Fibroblast of skin of back (primary cell): ENCODE measurements at regions not wholly inside any gene's neighbourhood (a gene's known extent, or its start where the extent isn't known, plus 50 kb on each side); places are given as distances from the start of the nearest gene placed in this dataset.
A peak's percentile ranks its signal among the peaks of the same experiment; 100 is the strongest.

ENCODE experiments used
- DNase-seq: peaks from one replicate; pipeline ENCODE4 v3.0.0-alpha.2; 2013

DNA sequence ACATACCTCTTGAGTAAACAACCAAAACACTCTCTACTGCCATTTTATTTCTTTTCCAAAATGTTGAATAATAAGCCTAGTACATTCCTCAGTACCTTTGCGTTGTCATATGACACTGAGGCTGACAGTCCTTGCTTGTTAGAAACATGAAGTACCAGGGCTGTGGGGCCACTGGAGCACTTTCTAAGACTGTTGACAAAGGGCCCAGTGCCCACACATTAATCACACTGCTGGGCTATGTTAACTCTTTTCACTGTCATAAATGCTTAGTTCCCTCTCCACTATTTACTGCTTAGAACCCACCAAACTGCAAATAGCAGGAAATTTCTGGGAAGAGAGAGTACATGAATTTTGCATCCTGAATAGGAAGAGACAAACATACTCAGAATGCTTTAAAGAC lies 57.1 kb downstream of the FAM47B start:
- DNase-seq = no peak

DNA sequence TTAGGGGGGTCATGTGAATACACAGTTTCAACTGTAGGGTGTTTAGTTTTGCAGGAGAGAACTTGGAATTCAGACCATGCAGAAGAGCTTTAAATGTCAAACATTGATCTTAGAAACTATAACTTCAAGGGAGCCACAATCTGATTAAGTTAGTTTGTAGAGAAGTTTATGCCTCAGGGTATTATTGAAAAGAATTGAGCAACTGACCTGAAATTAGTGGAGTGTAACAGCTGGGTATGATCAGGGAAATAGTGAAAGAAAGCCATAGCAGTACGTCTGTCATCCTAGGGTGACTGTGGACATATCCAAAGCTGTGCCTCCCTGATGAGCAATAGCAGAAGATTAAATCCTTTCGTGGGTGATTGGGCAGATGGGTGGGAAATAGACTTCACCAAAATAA lies 63.8 kb downstream of the FAM47B start:
- DNase-seq = no peak

DNA sequence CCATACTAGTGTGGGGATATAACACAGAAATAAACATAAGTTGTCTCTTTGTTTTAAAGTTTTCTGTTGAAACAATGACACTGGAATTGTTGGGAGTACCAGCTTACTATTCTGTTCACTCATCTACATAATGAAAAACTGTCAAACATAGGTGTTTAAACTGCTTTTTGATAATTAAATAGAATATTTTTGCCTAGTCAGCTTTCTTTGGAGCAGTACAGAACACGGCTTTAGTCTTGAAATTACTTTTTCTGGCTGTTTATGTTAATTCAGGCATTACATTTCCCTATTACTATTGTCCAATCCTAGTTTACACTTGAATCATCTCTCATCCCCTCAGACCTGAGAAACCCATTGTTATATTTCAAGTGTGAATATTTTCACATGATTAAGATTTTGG lies 73.0 kb downstream of the FAM47B start:
- DNase-seq = no peak

- DNase-seq = peak; percentile 9
Measured at GRCh38 chrX:35016051-35016450, 73.5 kb downstream of the FAM47B start.

- no peak for DNase-seq
Measured at GRCh38 chrX:35017284-35017683, 74.7 kb downstream of the FAM47B start.

DNA sequence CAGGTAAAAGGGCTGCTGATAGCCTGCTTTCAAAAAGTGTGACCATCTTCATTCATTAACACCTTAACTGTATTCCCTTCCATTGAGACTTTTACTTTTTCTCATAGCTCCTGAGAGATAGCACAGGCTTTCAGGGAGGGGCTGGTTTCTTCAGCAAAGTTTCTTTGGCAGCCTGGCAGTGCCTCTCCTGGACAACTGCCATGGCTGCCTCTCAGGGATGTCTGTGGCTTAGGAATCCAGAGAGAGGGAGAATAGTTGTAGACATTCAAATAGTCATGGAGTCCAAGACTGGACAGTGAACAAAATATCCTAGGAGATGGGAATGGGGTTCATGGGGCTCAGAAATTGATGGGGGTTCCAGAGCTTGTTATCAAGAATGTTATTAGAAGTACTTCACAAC lies 81.1 kb downstream of the FAM47B start:
- DNase-seq = no peak

GRCh38 chrX:35025820-35026219 lies 83.2 kb downstream of the FAM47B start:
- DNase-seq = no peak

- DNase-seq = peak; percentile 38
Measured at GRCh38 chrX:35040871-35041270, 98.3 kb downstream of the FAM47B start.

GRCh38 chrX:35046660-35047296 lies 104.2 kb downstream of the FAM47B start:
- peak; percentile 59 for DNase-seq

- no peak for DNase-seq
Measured at GRCh38 chrX:35076061-35076460, 133.5 kb downstream of the FAM47B start.

DNA sequence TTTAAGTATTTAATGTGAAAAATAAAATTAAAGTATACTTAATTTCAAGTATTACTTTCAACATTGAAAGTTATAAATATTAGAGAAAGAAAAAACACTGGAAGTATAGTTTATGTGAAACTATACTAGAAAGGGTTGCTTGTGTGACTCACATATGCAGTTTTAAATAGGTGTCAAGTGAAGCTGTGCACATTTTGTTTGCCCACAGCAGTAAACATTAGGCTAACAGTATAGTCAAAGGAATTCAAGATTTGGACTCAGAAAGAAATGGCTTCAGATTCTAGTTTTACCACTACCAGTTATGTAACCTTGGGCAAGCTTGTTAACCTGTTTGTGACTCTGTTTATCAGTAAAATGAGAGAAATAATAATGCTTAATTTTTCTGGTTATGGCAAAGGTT lies 148.2 kb downstream of the FAM47B start:
- no peak for DNase-seq

- no peak for DNase-seq
Measured at GRCh38 chrX:35098419-35098818, 155.8 kb downstream of the FAM47B start.

GRCh38 chrX:35101901-35102300 lies 159.3 kb downstream of the FAM47B start:
- DNase-seq = no peak

GRCh38 chrX:35104626-35105025 lies 162.0 kb downstream of the FAM47B start:
- DNase-seq = no peak

GRCh38 chrX:35115205-35115604 lies 172.6 kb downstream of the FAM47B start:
- DNase-seq = peak; percentile 87

GRCh38 chrX:35122756-35123155 lies 180.2 kb downstream of the FAM47B start:
- DNase-seq = peak; percentile 19

DNA sequence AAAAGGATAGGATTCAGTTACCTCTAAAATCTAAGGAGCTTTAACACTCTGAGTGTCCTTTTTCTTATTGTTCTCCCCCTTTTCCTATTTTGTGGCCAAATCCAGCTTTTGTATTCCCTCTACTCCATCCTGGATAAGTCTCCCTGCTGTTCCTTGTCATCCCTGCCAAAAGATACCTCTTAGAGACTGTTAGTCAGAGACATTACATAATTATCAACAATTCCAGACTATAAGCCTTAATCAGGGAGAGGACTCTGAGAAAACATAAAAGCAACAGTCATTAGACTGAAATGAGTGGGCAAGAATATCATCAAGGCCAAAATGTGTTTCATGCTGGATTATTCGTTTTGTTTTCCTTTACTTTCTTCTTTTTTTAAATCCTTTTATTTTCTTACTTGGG lies 206.9 kb downstream of the FAM47B start:
- DNase-seq = no peak

- DNase-seq = no peak
Measured at GRCh38 chrX:35150052-35150451, 207.5 kb downstream of the FAM47B start.

GRCh38 chrX:35150642-35151239 lies 208.1 kb downstream of the FAM47B start:
- no peak for DNase-seq

GRCh38 chrX:35166023-35166422 lies 223.4 kb downstream of the FAM47B start:
- no peak for DNase-seq
